ENCODE measurements at regions not wholly inside any gene's neighbourhood (a gene's known extent, or its start where the extent isn't known, plus 50 kb on each side); places are given as distances from the start of the nearest gene placed in this dataset.
A peak's percentile ranks its signal among the peaks of the same experiment; 100 is the strongest.
"Not testable (repeated sequence)": the region's sequence is repeated elsewhere in the genome, so short reads cannot be mapped to it uniquely, and the experiment has no call there.

DNA sequence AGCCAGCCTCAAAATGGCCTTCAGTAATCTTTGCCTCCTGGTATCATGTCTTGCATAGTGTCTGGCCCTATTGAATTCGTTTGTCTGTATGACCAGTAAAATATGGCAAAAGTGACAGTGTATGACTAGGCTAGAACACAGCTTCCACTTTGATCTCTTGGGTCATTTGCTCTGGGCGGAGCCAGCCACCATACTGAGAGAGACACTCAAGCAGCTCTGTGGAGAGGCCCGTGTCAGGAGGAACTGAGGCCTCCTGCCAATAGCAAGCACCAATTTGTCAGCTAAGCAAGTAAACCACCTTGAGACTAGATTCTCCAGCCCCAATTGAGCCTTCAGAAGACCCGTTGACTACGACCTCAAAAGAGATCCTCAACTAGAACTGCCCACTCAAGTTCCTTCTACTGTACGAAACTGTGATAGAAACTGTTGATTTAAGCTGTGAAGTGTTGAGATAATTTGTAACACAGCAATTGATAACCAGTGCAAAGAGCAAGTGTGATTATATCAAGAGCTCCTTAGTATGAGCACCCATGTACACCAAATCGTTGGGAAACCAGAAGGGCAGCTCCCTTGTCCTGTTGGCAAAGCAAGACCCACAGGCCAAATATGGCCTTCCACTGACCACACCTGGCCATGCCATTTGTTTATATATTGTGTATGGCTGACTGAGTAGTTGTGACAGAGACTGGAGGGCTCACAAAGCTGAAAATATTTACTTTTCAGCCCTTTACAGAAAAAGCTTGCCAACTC is 52.7 kb upstream of the SERBP1 start:
- no peak for DNase-seq (ENCODE audit: low read depth)

DNA sequence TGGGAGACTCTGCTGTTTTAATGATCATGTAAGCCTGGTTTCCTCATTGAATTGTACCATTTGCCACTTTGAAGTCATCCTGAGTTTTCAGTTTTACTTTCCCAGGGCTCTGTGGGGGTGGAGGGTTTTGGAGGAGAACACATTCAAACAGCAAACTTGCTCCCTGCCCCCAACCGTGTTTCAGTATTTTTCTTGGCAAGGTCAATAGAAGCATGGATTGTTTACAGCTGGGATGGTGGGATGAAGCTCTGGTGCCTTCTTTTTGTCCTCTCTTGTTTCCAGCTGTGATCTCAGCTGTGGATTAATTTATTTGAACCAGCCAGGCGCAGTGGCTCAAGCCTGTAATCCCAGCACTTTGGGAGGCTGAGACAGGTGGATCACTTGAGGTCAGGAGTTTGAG is 54.3 kb upstream of the SERBP1 start:
- DNase-seq (ENCODE audit: low read depth): no peak

DNA sequence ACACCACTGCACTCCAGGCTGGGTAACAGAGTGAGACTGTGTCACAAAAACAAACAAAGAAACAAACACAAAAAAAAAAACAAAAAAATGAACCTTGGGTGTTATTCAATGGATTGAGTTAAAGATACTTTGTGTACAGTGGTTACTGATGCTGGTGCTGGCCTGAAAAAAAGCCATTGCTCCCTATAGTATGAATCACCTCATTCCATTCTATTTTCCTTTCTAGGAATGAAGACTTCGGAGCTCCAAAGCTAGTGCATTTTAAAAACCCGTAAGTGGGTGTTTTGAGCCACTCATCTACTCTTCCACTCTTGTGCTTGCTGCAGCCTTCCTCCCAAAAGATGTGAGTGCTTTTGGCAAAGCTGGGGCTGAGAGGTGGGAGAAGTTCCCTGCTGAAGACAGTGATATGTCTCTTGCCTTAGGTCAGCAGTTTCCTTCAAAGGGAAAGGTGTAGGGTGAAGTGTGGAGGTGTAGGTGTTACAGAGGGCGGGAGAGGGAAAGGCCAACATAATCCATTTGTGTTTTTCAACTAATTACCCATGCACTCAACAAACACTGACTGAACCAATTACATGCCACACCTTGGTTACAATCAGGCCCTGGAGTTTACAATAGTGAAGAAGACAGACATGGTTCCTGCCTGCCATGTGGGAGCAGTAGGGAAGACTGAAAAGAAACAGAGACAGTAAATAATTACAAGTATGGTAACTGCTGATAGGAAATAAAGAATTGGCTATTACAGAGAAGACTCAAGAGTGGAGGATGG is 55.0 kb upstream of the SERBP1 start:
- DNase-seq (ENCODE audit: low read depth): no peak

DNA sequence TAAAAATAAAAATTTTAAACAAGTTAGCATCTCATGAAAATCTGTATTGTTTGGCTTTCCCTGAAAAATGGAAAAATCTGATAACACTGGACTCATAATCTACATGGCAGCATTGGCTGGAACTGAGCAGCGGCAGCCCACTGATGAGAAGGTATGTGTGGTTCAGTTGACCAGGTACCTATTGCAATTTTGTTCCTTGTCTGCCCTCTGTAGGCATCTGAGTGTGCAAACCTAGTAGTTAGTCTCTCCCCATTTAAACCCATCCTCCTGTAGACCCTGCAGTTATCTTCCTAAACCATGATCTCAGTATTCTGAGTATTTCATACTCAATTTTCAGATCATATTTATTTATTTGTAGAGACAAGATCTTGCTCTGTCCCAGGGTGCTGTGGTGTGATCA is 59.4 kb upstream of the SERBP1 start:
- DNase-seq (ENCODE audit: low read depth): no peak

DNA sequence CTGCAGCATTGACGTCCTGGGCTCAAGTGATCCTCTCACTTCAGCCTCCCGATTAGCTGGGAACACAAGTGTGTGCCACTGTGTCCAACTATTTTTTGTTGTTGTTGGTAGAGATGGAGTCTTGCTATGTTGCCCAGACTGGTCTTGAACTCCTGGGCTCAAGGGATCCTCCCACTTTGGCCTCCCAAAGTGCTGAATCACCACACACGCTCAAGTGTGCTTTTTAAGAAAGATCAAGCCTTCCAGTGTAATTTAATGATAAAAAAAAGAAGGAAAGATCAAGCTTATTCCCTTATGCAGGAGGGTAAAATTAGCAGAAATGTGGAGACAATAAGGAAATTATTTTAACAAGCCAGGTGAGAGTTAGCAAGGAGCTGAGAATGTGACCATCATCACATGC is 61.1 kb upstream of the SERBP1 start:
- no peak for DNase-seq (ENCODE audit: low read depth)

DNA sequence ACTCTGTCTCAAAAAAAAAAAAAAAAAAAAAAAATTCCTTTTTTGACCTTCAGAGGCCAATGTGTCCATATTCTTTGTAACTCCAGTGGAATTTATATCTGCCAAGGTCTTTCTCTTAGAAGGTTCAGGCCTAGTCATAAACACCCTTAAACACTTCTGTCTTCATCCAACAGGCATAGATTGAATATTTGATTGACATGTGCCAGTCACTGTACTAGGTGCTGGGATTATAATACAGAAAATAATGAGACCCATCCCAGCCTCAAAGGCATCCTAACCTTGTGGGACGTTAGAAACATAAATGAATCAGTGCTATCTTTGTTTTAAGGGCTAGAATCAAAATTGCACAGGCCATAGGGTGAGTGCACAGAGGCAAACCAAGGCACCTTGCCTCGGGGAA is 62.9 kb upstream of the SERBP1 start:
- DNase-seq (ENCODE audit: low read depth): no peak

DNA sequence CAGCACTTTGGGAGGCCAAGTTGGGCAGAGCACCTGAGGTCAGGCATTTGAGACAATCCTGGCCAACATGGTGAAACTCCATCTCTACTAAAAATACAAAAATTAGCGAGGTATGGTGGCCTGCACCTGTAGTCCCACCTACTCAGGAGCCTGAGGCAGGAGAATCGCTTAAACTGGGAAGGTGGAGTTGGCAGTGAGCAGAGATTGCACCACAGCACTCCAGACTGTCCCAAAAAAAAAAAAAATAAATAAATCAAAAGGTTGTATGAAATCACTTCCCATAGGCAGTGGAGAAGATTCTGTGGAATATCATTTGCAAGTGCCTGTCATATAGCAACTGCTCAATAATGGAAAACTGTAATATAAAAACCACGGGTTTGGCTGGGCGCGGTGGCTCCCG is 65.1 kb upstream of the SERBP1 start:
- DNase-seq (ENCODE audit: low read depth): no peak

DNA sequence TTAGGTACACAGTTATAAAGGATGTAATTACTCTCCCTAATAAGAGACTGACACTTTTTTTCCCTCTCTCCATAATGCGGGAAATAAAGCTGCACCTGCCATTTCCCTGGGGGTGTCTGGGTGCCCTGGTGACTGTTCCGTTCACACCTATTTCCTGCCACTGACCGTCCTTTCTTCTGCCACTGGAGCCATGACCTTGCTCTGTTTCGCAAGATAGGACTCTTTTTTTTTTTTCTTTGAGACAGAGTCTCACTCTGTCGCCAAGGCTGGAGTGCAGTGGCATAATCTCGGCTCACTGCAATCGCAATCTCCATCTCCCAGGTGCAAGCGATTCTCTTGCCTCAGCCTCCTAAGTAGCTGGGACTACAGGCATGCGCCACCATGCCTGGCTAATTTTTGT is 66.1 kb upstream of the SERBP1 start:
- no peak for DNase-seq (ENCODE audit: low read depth)

DNA sequence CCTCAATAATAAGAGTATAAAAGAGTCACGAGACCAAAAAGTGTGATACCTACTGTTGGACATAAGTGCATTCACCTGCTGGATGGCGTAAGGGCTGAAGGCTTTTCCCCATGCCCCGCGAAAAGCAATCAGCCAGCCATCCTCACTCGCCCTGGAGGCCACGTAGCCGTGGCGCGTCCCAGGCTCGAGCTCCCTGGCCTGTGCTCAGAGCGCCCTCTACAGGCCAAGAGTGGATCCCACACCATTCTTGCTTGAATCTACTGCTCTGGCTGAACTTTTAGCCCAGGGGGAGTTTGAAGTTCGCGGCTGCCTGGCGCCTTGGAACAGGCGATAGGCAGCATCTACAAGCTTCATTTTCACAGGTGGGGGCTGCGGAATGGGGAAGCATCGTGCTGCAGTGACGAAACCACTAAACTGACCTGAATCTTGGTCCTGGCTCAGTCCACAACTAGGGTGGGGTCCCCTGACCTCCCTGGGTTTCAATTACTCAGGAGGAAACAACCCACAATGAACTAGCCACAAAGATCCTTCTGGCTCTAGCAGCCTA is 70.3 kb upstream of the SERBP1 start:
- peak; percentile 73 for DNase-seq (ENCODE audit: low read depth)

DNA sequence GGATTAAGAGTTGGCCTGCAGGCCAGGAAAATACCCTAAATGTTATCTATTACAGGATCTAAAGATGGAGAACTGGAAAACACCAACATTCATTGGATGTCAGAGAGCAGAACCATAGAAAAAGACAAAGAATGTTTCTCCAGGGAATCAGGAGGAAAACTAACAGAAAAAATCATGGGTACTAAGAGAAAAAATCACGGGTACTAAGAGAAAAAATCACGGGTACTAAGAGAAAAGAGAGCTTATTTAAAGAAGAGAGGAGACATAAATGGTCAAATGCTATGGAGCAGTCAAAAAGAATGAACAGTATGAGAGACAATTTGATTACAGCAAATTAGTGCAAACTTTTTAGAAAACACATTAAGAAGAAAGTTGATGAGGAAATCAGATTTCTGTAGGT is 73.8 kb upstream of the SERBP1 start:
- no peak for DNase-seq (ENCODE audit: low read depth)

DNA sequence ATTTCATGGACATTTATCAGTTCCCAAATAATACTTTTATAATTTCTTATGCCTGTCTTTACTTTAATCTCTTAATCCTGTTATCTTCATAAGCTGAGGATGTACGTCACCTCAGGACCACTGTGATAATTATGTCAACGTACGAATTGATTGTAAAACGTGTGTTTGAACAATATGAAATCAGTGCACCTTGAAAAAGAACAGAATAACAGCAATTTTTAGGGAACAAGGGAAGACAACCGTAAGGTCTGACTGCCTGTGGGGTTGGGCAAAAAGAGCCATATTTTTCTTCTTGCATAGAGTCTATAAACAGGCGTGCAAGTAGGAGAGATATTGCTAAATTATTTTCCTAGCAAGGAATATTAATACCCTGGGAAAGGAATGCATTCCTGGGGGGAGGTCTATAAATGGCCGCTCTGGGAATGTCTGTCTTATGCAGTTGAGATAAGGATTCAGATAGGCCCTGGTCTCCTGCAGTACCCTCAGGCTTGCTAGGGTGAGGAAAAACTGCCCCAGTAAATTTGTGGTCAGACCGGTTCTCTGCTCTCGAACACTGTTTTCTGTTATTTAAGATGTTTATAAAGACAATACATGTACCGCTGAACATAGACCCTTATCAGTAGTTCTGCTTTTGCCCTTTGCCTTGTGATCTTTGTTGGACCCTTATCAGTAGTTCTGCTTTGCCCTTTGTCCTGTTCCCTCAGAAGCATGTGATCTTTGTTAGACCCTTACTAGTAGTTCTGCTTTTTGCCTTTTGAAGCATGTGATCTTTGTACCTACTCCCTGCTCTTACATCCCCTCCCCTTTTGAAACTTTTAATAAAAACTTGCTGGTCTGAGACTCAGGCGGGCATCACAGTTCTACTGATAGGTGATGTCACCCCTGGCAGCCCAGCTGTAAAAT is 83.4 kb upstream of the SERBP1 start:
- DNase-seq (ENCODE audit: low read depth): not testable (repeated sequence)

DNA sequence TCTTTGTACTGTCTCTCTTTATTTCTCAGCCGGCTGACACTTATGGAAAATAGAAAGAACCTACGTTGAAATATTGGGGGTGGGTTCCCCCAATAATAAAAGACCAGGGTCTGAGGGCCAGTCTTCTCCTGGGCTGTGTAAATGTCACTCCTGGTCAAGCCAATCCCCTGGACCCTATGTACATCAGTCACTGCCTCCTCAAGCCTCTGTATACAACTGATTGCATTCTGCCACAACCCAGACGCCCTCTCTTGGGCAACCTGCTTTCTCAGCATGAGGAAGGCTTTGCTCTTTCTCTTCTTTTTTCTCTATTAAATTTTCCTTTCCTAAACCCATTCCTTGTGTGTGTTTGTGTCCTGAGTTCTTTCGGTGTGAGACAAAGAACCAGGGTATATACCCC is 84.1 kb upstream of the SERBP1 start:
- DNase-seq (ENCODE audit: low read depth): no peak

DNA sequence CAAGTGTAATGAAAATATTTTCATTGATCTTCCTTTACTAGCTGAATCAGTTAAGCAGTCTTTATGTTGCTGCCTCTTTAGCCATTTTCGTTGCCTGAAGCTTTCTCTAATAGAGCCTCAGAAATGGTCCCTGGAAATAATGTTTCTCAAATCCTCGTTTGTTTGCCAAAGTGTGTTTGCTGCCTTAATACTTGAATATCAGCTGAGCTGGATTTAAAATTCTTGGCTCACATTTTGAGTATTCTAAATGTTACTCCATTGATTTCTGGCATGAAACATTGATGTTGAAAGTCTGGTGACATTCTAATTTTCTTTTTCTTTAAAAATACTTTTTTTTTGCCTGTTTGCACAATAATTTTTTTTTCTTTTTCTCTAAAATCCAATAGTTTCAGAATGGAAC is 84.6 kb upstream of the SERBP1 start:
- DNase-seq (ENCODE audit: low read depth): no peak

DNA sequence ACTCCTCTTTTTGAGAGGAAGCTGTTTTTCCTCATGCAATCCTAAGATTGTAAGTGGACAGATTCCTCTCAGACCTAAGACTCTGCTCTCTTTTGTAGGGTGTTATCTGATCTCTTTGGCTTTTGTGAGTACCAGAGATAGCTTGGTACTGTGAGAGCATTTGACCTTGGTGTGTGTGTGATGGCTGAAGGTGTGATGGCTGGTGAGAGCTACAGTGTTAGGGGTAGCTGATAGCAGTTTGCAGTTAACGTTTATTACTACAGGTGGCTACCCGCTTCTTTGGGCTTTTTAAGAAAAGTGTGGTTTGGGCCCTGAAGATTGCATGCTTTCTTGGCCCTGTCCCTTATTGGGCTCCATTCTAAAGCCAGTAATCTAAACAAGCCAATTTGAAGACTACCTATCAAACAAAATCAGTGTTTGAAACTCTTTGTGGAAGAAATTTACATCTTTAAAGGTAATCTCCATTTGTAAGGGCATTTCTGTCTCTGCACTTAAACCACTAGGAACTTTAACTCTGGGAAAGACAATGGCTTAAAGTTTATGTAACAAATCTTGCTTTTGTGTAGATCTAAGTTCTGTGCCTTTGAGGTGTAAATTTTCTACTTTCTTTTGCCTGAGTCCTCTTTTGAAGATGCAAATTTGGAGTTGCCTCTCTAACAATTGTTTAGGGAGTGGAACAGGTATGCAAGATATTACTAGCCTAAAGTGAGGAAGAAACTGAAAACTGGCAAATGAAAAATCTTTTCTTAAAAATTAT is 85.3 kb upstream of the SERBP1 start:
- no peak for DNase-seq (ENCODE audit: low read depth)

DNA sequence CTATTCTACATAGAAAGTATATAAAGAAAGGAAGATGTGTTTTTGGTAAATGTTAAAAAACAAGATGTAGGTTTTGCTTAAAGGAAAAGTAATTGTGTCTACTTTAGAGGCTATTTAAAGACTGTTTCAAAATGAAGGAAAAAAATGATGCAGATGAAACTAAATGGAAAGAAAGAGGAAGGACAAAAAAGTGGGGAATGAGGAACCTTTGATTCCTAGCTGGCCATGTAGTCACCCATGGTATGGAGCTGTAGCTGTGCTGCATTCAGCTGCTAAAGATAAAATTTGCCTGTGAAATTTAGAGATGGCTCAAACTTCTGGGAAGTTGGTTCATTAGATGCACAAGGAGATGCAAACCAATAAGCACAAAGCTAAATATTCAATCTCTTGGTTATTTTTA is 86.8 kb upstream of the SERBP1 start:
- DNase-seq (ENCODE audit: low read depth): no peak

DNA sequence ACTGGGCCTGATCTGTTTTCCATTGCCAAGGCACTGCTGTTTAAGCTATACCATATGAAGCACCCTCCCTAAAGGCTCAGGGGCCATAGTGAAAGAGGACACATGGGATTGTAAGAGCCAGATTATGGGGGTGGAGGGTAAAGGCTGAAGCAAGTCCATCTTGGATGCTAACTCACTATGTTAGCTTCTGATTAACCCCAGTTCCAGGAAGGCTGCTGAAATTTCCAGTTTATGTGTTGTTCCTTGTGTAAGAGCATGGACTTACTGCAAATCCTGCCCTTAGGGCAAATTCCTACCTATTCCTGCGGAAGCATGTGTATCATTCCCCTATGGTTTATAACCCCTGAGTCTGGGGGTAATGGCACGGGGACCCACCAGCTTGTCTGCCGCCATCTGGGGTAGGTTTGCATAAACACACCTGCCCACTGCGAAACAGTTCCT is 91.8 kb upstream of the SERBP1 start:
- DNase-seq (ENCODE audit: low read depth): no peak

DNA sequence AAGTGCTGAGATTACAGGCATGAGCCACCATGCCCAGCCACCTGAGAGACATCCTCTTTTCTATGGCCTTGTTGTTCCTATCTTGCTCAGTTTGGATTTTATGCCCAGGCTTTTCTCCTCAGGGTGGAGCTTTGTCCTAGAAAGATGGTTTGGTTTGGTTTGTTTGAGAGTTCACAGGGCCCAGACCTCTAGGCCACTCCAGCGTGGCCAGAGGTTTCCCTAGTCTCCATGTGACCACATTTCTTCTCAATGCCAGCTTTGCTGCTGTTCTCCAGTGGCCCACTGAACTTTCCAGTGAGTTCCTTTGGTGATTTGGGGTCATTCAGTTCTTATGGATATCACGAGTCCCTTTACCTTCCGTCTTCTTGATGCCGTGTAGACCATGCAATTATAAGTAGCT is 92.6 kb upstream of the SERBP1 start:
- no peak for DNase-seq (ENCODE audit: low read depth)

DNA sequence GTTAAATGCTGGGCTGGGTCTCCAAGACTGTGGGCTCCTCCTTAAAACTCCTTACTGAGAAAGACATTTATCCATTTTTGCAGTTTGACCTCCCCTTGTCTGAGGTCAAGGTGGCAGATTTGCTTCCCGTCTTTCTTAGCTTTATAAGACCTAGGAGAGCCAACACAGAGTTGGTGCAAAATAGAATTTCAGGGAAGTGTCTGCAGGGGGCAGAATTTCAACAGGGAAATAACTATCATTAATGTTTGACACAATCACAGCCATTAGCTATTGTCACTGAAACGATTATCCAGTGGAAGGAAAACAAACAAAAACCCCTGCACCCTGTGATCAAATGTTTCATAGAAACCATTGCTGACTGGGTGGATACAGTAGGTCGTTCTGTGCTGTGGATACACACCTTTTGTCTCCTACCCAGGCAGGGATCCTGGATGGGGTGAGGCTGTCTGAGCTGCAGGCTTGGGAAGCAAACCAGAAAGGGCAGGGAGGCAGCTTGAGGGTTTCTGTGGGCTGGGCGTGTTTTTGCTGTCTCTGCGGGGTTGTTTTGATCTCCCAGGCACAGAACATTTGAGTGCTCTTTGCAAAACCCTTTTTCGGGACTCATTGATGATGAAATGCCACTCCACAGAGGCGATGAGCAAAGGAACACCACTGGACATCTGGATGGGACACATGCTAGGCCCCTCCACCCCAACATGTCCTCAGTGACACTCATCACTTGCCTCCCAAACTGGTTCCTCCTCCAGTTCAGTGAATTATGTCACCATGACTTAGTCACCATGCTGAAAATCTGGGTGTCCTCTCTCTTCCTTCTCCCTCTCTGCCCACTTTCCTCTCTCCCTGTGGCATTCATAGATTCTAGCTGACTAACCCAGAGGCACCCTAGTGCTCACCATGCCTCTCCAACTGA is 94.2 kb upstream of the SERBP1 start:
- DNase-seq (ENCODE audit: low read depth): no peak

DNA sequence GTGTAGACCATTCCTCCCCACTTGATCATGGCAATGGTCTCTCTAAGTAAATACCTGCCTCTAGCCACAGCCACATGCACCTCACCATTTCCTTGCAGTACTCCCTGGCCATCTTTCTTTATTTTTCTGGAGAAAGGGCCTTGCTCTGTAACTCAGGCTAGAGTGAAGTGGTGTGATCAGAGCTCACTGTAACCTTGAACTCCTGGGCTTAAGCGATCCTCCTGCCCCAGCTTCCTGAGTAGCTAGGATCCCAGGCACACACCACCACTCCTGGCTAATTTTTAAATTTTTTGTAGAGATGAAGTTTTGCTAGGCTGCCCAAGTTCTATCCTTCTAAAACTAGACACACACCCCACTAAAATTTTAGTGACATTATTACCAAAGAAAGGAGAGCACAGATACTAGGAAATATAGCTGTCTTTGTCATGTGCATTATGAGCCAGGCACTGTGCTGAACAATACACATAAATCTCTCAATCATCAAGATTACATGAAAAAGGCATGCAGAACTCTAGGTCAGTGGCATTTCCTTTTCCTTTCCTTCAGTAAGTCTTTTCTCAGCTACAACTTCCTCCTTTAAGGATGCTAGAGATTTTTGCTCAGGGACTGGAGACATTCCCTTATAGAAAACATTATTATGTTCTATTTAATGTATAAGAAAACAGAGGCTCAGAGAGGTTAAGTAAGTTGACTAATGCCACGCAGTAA is 95.0 kb upstream of the SERBP1 start:
- DNase-seq (ENCODE audit: low read depth): no peak

DNA sequence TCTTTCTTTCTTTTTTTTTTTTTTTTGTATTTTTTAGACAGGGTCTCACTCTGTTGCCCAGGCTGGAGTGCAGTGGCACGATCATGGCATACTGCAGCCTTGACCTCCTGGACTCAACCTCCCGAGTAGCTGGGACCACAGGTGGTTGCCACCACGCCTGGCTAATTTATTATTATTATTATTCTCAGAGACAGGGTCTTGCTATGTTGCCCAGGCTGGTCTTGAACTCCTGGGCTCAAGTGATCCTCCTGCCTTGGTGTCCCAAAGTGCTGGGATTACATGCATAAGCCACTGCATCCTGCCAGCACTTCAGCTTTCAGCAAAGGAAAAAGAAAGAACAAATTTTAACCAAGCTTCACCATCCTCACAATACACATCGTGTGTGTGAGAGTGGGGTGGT is 97.9 kb upstream of the SERBP1 start:
- DNase-seq (ENCODE audit: low read depth): no peak

Measured in T follicular helper cell (primary cell).